ENCODE measurements at regions not wholly inside any gene's neighbourhood (a gene's known extent, or its start where the extent isn't known, plus 50 kb on each side); places are given as distances from the start of the nearest gene placed in this dataset.
"Not testable (repeated sequence)": the region's sequence is repeated elsewhere in the genome, so short reads cannot be mapped to it uniquely, and the experiment has no call there.

- Histone ChIP-seq H3K4me3 (no peak overlapping the region), H3K4me1 (no peaks in the 10 kb centered on the region), H3K9me3 (no peaks in the 10 kb centered on the region), H3K27me3 (no peaks in the 10 kb centered on the region), H3K36me3 (no peaks in the 10 kb centered on the region), H3K27ac (no peak overlapping the region)
- TF ChIP-seq, protein P1, sequence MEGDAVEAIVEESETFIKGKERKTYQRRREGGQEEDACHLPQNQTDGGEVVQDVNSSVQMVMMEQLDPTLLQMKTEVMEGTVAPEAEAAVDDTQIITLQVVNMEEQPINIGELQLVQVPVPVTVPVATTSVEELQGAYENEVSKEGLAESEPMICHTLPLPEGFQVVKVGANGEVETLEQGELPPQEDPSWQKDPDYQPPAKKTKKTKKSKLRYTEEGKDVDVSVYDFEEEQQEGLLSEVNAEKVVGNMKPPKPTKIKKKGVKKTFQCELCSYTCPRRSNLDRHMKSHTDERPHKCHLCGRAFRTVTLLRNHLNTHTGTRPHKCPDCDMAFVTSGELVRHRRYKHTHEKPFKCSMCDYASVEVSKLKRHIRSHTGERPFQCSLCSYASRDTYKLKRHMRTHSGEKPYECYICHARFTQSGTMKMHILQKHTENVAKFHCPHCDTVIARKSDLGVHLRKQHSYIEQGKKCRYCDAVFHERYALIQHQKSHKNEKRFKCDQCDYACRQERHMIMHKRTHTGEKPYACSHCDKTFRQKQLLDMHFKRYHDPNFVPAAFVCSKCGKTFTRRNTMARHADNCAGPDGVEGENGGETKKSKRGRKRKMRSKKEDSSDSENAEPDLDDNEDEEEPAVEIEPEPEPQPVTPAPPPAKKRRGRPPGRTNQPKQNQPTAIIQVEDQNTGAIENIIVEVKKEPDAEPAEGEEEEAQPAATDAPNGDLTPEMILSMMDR (IDR thresholded peaks at IDR 0.05): no peak
- DNase-seq (no peak), ATAC-seq (no peak)
- intact Hi-C loops (cut with DNase I): no loop called here
These were observed 89.1 kb upstream of the SHISA6 start for GRCh38 chr17:11151818-11152425.

GRCh38 chr17:11150906-11151511, 90.0 kb upstream of the SHISA6 start:
- H3K9me3 ChIP-seq; H3K4me1 ChIP-seq; H3K36me3 ChIP-seq; ATAC-seq; H3K4me3 ChIP-seq; intact Hi-C loops (cut with DNase I); H3K27me3 ChIP-seq; DNase-seq; H3K27ac ChIP-seq: not testable (repeated sequence)

DNA sequence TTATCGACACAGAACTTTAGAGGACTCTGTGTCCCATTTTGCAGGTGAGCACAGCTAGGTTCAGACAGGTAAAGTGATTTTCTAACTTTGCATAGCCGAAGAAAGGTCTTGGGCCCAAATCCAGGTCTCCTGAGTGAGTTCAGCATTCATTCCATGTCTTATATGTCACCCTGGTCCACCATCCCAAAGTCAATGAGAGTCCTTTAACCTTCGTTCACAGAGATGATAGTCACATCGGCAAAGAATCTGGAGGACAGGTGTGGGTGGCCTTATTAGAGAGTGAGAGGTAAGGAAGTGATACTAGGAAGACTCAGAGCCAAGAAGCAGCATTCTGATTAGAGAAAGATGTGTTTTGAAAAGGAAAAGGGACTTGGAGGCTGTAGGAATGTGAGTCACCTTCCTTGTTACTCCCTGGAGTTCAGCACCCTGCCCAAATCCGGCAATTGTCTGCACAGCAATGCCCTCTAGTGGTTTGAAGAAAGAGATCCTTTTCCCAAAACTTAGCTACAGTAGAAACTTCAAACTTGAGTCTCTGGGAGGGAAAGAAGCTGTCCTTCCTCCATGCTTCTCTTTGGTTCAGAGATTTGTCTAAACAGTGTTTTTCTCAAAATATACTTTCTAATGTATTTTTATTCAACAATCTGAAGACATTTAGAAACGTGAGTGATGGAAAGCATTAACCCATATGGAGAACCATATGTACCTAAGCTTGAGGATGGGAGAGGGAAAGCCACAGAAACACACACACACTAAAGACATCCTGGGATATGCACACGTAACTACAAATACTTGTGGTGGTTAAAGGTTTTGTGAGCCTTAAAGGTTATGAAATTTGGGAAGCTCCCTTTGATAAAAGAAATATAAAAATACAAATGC, 96.4 kb upstream of the SHISA6 start:
- DNase-seq (peak in 2 of 4 donors; percentile 30 to 53), ATAC-seq (peak; percentile 90)
- H3K4me1 ChIP-seq: no peaks in the 10 kb centered on the region
- no peaks in the 10 kb centered on the region for H3K36me3 ChIP-seq
- intact Hi-C loops (cut with DNase I): no loop called here
- TF ChIP-seq, protein P1 (IDR thresholded peaks at IDR 0.05): peak; percentile 37 to 45
- H3K4me3 ChIP-seq: no peak overlapping the region
- no peak overlapping the region for H3K27ac ChIP-seq
- H3K27me3 ChIP-seq: no peaks in the 10 kb centered on the region
- H3K9me3 ChIP-seq: no peaks in the 10 kb centered on the region

DNA sequence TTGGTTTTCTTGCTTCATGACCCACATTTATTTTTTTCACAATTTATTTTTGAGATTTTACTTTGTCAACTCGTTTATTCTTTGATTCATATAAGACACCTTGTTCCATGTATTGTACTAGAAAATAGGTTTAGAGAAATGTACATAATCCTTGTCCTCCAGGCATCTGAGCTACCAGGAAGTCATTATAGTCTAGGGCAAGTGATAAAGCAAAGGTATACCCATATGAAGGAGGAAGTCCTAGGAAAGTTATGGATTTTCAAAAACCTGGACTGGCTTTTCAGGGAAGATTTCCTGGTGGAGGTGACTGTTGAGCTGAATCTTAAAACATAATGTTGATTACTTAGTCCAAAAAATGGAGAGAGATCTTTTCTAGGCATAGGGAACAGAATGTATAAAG, 98.8 kb upstream of the SHISA6 start:
- intact Hi-C loops (cut with DNase I): no loop called here
- Histone ChIP-seq H3K36me3 (no peaks in the 10 kb centered on the region), H3K9me3 (no peaks in the 10 kb centered on the region), H3K4me1 (no peaks in the 10 kb centered on the region), H3K4me3 (no peak overlapping the region), H3K27ac (no peak overlapping the region), H3K27me3 (no peaks in the 10 kb centered on the region)
- DNase-seq: no peak
- no peak for ATAC-seq
- TF ChIP-seq, protein P1 (IDR thresholded peaks at IDR 0.05): no peak

DNA sequence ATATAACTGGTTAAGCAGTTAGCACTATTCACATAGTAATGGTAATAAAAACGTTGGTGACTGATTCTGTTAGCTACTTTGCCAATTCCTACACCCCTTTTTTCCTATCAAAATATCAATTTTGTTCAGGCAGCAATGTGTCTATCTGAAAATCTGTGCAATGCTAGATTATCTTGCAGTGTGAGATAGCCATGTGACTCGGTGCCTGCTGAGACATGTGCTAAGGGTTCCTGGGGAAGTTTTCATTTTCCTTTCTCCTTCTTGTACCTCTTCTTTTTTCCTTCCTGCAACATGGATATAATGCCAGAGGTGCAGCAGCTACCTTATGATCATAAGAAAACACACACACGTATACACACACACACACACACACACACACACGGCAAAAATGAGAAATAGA, 100.5 kb upstream of the SHISA6 start:
- ATAC-seq (no peak), DNase-seq (no peak)
- H3K4me1 ChIP-seq: no peaks in the 10 kb centered on the region
- TF ChIP-seq, protein P1 (IDR thresholded peaks at IDR 0.05): no peak
- H3K27ac ChIP-seq: no peak overlapping the region
- H3K36me3 ChIP-seq: no peaks in the 10 kb centered on the region
- no peak overlapping the region for H3K4me3 ChIP-seq
- no peaks in the 10 kb centered on the region for H3K9me3 ChIP-seq
- intact Hi-C loops (cut with DNase I): no loop called here
- no peaks in the 10 kb centered on the region for H3K27me3 ChIP-seq

All from left lung (tissue), 4 donors.